Loucy (cell line): ENCODE measurements at regions not wholly inside any gene's neighbourhood (a gene's known extent, or its start where the extent isn't known, plus 50 kb on each side); places are given as distances from the start of the nearest gene placed in this dataset.
"Not testable (repeated sequence)": the region's sequence is repeated elsewhere in the genome, so short reads cannot be mapped to it uniquely, and the experiment has no call there.

ENCODE experiments used
- H2AFZ ChIP-seq: fragments of 200-600 bp; sonication (generic); 2 replicates; pipeline ENCODE4 v1.6.0; 2016; ENCODE audit warnings: antibody characterized with exemption, mild to moderate bottlenecking, low read length, moderate library complexity
- H3F3A ChIP-seq: fragments of 200-600 bp; 2 replicates; pipeline ENCODE4 v1.6.0; 2016; ENCODE audit warnings: antibody characterized with exemption, low read depth, mild to moderate bottlenecking
- H3K27me3 ChIP-seq: fragments of 200-600 bp; sonication (generic); 2 replicates; pipeline ENCODE4 v1.6.1; 2014; ENCODE audit warnings: low read length, mild to moderate bottlenecking; ENCODE audit not compliant: insufficient read depth, poor library complexity, severe bottlenecking
- H3K36me3 ChIP-seq: fragments of 200-600 bp; sonication (generic); 2 replicates; pipeline ENCODE4 v1.6.1; 2016; ENCODE audit warnings: low read length; ENCODE audit not compliant: insufficient read depth
- H3K4me1 ChIP-seq: fragments of 200-600 bp; sonication (generic); 2 replicates; pipeline ENCODE4 v1.5.1; 2014; ENCODE audit warnings: low read length, mild to moderate bottlenecking; ENCODE audit not compliant: insufficient read depth, poor library complexity, severe bottlenecking
- H3K4me2 ChIP-seq: fragments of 200-600 bp; sonication (generic); 2 replicates; pipeline ENCODE4 v1.6.0; 2014; ENCODE audit warnings: antibody characterized with exemption, low read length, low read depth, mild to moderate bottlenecking; ENCODE audit not compliant: poor library complexity, severe bottlenecking
- H3K4me3 ChIP-seq: fragments of 200-600 bp; sonication (generic); 2 replicates; pipeline ENCODE4 v1.5.1; 2014; ENCODE audit warnings: low read length, mild to moderate bottlenecking, mixed read lengths; ENCODE audit not compliant: poor library complexity, severe bottlenecking
- H3K79me2 ChIP-seq: fragments of 200-600 bp; sonication (generic); 2 replicates; pipeline ENCODE4 v1.6.1; 2014; ENCODE audit warnings: low read length; ENCODE audit not compliant: insufficient read depth
- H3K9ac ChIP-seq: fragments of 200-600 bp; sonication (generic); 2 replicates; pipeline ENCODE4 v1.6.0; 2014; ENCODE audit warnings: mild to moderate bottlenecking, low read depth, low read length, moderate library complexity; ENCODE audit not compliant: poor library complexity, severe bottlenecking
- H3K9me2 ChIP-seq: fragments of 200-600 bp; sonication (generic); replicated peaks from 2 replicates; pipeline ENCODE4 v1.6.1; 2016; ENCODE audit warnings: low read depth, low read length, mixed read lengths
- H3K9me3 ChIP-seq: fragments of 200-600 bp; sonication (generic); 2 replicates; pipeline ENCODE4 v1.6.1; 2014; ENCODE audit warnings: mild to moderate bottlenecking, antibody characterized with exemption, low read length, low read depth; ENCODE audit not compliant: insufficient read depth
- H4K20me1 ChIP-seq: fragments of 200-600 bp; sonication (generic); 2 replicates; pipeline ENCODE4 v1.6.0; 2014; ENCODE audit warnings: antibody characterized with exemption, low read length, mild to moderate bottlenecking; ENCODE audit not compliant: insufficient read depth, poor library complexity, severe bottlenecking
- EZH2phosphoT487 ChIP-seq: fragments of 200-600 bp; IDR thresholded peaks from 2 replicates; pipeline ENCODE4 v1.6.1; 2018; ENCODE audit warnings: antibody characterized with exemption, mild to moderate bottlenecking, moderate library complexity, borderline replicate concordance
- TF ChIP-seq, protein P1 (sequence below): fragments of 200-600 bp; sonication (generic); conservative IDR thresholded peaks from 2 replicates; pipeline ENCODE4 v1.5.1; 2014; ENCODE audit warnings: mild to moderate bottlenecking, antibody characterized with exemption, low read length

DNA sequence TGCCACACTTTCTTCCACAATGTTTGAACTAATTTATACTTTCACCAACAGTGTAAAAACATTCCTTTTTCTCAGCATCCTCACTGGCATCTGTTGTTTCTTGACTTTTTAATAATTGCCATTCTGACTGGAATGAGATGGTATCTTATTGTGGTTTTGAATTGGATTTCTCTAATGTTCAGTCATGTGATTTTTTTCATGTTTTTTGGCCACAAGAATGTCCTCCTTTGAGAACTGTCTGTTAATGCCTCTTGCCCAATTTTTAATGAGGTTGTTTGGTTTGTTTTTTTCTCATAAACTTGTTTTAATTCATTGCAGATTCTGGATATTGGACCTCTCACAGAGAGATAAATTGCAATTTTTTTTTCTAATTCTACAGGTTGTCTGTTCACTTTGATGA is 1195.2 kb downstream of the TECRL start:
- no peak overlapping the region for H3K4me3 ChIP-seq
- no peaks in the 10 kb centered on the region for H3F3A ChIP-seq
- H3K36me3 ChIP-seq = no peaks in the 10 kb centered on the region
- no peak for TF ChIP-seq EZH2phosphoT487
- TF ChIP-seq, protein P1, sequence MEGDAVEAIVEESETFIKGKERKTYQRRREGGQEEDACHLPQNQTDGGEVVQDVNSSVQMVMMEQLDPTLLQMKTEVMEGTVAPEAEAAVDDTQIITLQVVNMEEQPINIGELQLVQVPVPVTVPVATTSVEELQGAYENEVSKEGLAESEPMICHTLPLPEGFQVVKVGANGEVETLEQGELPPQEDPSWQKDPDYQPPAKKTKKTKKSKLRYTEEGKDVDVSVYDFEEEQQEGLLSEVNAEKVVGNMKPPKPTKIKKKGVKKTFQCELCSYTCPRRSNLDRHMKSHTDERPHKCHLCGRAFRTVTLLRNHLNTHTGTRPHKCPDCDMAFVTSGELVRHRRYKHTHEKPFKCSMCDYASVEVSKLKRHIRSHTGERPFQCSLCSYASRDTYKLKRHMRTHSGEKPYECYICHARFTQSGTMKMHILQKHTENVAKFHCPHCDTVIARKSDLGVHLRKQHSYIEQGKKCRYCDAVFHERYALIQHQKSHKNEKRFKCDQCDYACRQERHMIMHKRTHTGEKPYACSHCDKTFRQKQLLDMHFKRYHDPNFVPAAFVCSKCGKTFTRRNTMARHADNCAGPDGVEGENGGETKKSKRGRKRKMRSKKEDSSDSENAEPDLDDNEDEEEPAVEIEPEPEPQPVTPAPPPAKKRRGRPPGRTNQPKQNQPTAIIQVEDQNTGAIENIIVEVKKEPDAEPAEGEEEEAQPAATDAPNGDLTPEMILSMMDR = no peak
- no peak overlapping the region for H3K4me2 ChIP-seq
- H3K27me3 ChIP-seq = no peaks in the 10 kb centered on the region
- no peaks in the 10 kb centered on the region for H3K9me3 ChIP-seq
- H3K79me2 ChIP-seq = no peaks in the 10 kb centered on the region
- no peak overlapping the region for H2AFZ ChIP-seq
- no peaks in the 10 kb centered on the region for H4K20me1 ChIP-seq
- no peaks in the 10 kb centered on the region for H3K4me1 ChIP-seq
- no peak overlapping the region for H3K9ac ChIP-seq
- H3K9me2 ChIP-seq = no peaks in the 10 kb centered on the region

- no peak overlapping the region for H3K4me3 ChIP-seq
- no peaks in the 10 kb centered on the region for H4K20me1 ChIP-seq
- H3K79me2 ChIP-seq = no peaks in the 10 kb centered on the region
- H3K9me3 ChIP-seq = no peaks in the 10 kb centered on the region
- no peak overlapping the region for H3K4me2 ChIP-seq
- no peaks in the 10 kb centered on the region for H3K9me2 ChIP-seq
- TF ChIP-seq, protein P1 = no peak
- no peak overlapping the region for H3K9ac ChIP-seq
- H2AFZ ChIP-seq = no peak overlapping the region
- no peaks in the 10 kb centered on the region for H3K27me3 ChIP-seq
- no peaks in the 10 kb centered on the region for H3K4me1 ChIP-seq
- no peaks in the 10 kb centered on the region for H3K36me3 ChIP-seq
- H3F3A ChIP-seq = no peaks in the 10 kb centered on the region
These were observed 1197.3 kb downstream of the TECRL start for GRCh38 chr4:63211776-63212479.

DNA sequence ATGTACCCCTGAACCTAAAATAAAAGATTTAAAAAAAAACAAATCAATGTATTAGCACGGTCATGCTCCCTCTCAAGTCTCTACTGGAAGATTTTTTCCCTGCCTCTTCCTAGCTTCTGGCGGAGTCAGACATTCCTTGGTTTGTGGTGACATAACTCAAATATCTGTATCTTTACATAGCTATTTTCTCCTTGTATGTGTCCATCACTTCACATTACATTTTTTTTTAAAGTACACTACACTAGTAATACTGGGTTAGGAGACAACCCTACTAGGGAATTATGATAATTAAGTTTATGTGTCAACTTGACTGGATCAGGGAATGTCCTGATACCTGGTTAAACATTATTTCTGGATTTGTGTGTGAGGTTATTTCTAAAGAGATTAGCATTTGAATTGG is 1197.9 kb downstream of the TECRL start:
- H4K20me1 ChIP-seq = no peaks in the 10 kb centered on the region
- H3K9me3 ChIP-seq = no peaks in the 10 kb centered on the region
- H3K4me2 ChIP-seq = no peak overlapping the region
- TF ChIP-seq EZH2phosphoT487 = no peak
- TF ChIP-seq, protein P1 = no peak
- H3K4me3 ChIP-seq = no peak overlapping the region
- H3F3A ChIP-seq = no peaks in the 10 kb centered on the region
- H3K9ac ChIP-seq = no peak overlapping the region
- no peaks in the 10 kb centered on the region for H3K79me2 ChIP-seq
- no peaks in the 10 kb centered on the region for H3K27me3 ChIP-seq
- H2AFZ ChIP-seq = no peak overlapping the region
- no peaks in the 10 kb centered on the region for H3K9me2 ChIP-seq
- no peaks in the 10 kb centered on the region for H3K4me1 ChIP-seq
- H3K36me3 ChIP-seq = no peaks in the 10 kb centered on the region

GRCh38 chr4:63193029-63193428 is 1216.2 kb downstream of the TECRL start:
- H2AFZ ChIP-seq, H3K4me1 ChIP-seq, H3K9me2 ChIP-seq, H3F3A ChIP-seq, H3K27me3 ChIP-seq, H4K20me1 ChIP-seq, H3K36me3 ChIP-seq, H3K79me2 ChIP-seq, H3K9ac ChIP-seq, H3K4me3 ChIP-seq, H3K9me3 ChIP-seq, H3K4me2 ChIP-seq: not testable (repeated sequence)
